Skin of body (tissue), 1 donor: ENCODE measurements at regions not wholly inside any gene's neighbourhood (a gene's known extent, or its start where the extent isn't known, plus 50 kb on each side); places are given as distances from the start of the nearest gene placed in this dataset.
"Not testable (repeated sequence)": the region's sequence is repeated elsewhere in the genome, so short reads cannot be mapped to it uniquely, and the experiment has no call there.

Experiments
- DNase-seq: peaks from one replicate; lab custom pipeline; 2025; lab: John Stamatoyannopoulos, UW

DNA sequence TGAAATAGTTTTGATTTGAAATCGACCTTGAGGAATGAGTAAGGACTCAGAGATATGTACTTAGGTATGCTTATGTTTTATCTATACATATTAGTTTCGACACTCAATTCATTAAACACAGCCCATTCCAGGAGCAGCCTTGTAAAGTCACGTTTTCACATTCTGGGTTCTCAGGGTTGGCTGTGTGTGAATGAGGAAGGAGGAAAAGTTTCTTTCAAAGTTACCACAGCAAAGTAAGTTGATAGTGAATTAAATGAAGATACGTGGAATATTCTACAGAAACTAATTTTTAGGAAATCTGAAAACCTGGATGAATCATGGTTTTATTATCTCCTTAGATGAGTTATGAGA is 133.5 kb downstream of the C3orf38 start:
- no peak for DNase-seq

DNA sequence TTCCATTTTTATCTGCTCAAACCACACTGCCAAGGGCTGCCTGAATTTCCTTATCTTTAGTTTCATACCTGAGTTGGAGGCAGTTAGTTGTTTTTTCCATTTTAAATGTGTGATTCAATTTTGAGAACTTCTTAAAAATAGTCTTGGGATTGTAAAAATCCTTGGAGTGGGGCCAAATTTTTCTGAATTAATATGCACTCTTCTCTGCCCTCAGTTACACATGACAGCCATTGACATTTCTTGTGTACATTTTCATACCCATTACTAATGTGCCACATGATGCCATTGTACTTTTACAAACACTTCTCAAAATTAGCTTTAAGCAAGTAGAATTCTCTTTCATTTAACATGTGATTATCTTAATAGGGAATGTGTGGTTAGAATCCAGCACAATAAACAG is 141.7 kb downstream of the C3orf38 start:
- no peak for DNase-seq

- no peak for DNase-seq
Observed at GRCh38 chr3:88298189-88298588, 148.4 kb downstream of the C3orf38 start.

GRCh38 chr3:88301273-88301995 is 151.7 kb downstream of the C3orf38 start:
- DNase-seq: no peak

DNA sequence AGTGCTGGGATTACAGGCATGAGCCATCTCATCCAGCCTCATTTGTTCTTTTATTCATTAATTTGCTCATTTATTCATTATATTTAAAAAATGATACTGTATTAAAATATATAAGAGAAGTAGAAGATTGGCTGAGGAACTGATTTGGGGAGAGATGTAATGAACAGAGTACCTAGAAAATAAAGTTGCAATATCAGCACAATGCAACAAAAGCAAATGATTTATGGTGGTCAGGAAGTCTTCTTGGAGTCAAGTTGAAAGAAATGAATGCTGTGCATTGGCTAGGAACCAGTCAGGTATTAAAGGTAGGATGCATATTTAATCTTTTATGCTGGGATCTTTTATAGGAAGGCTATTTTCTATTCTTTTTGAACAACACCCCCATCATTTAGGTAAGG is 152.2 kb downstream of the C3orf38 start:
- no peak for DNase-seq

DNA sequence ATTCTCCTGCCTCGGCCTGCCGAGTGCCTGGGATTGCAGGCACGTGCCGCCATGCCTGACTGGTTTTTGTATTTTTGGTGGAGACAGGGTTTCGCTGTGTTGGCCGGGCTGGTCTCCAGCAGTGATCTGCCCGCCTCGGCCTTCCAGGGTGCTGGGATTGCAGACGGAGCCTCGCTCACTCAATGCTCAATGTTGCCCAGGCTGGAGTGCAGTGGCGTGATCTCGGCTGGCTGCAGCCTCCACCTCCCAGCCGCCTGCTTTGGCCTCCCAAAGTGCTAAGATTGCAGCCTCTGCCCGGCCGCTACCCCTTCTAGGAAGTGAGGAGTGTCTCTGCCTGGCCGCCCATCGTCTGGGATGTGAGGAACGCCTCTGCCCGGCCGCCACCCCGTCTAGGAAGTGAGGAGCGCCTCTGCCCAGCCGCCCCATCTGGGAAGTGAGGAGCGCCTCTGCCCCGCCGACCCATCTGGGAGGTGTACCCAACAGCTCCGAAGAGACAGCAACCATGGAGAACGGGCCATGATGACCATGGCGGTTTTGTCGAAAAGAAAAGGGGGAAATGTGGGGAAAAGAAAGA is 153.7 kb downstream of the C3orf38 start:
- not testable (repeated sequence) for DNase-seq

GRCh38 chr3:88307666-88308065 is 157.9 kb downstream of the C3orf38 start:
- no peak for DNase-seq

DNA sequence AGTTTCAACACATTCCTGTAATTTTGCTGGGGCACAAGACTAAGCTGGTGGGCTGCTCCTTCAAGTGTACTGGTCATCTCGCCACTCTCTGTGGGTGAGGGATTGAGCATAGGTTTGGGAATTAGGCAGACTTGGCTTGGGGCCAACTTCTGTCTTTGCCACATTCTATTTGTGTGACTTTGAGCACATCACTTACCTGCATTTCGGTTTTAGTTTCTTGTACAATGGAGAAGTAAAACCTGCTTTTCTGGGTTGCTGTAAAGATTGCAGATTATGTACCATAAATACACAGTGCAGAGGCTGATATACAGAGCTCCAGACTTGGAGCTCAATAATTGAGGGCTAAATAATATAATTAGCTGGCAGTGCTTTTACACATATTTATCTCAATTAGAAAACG is 162.1 kb downstream of the C3orf38 start:
- DNase-seq: no peak

DNA sequence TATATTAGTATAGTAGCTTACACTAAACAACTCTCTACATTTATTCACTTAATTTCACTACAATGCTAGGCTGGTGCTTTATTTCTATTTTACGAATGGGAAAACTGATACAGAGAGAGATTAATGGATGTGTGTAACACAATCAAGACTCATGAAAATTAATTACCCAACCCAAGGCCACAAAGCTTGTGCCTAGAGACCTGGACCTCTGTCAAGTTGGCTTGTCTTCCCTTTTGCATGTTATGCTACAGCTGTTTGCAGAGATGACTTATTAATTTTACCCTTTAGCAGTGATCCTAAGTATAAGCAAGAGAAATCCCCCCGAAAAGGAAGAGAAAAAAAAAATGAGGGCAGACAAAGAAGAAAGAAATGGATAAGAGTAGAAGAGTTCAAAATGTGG is 162.5 kb downstream of the C3orf38 start:
- DNase-seq: no peak

DNA sequence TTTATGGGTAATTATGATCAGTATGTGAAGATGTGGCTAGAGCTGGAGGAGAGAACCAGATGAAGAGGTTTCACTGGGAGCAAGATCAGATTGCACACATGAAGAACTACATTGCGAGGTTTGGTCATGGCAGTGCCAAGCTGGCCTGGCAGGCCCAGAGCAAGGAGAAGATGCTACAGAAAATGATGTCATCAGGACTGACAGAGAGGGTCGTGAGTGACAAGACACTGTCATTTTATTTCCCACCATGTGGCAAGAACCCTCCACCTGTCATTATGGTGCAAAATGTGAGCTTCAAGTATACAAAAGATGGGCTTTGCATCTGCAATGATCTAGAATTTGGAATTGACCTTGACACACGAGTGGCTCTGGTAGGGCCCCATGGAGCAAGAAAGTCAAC is 168.3 kb downstream of the C3orf38 start:
- no peak for DNase-seq

GRCh38 chr3:88321363-88322050 is 171.7 kb downstream of the C3orf38 start:
- no peak for DNase-seq

GRCh38 chr3:88324788-88325187 is 175.0 kb downstream of the C3orf38 start:
- DNase-seq: no peak

DNA sequence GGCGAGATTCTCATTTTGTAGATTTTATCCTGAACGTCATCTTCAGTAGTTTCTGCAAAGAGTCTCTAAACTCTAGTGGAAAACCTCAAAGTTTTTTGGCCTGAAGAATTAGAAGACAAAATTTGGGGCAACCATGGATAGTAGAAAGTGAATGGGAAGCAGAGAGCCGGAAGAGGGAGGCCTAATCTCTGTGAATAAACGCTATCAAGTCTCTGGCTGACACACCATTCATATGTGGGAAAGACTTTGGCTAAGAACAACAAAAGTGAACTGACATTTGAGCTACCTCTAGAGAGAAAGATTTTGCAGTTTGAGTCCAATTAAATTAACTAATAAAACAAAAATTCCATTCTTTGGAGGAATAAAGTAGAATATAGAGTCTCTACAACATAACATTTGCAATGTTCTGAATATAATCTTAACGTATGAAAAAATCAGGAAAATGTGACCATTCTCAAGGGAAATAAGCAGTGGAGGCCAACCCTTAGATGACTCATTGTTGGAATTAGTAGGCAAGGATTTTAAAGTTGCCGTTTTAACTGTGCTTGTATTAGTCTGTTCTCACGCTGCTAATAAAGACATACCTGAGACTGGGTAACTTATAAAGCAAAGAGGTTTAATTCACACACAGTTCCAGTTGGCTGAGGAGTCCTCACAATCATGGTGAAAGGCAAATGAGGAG is 184.6 kb downstream of the C3orf38 start:
- no peak for DNase-seq

DNA sequence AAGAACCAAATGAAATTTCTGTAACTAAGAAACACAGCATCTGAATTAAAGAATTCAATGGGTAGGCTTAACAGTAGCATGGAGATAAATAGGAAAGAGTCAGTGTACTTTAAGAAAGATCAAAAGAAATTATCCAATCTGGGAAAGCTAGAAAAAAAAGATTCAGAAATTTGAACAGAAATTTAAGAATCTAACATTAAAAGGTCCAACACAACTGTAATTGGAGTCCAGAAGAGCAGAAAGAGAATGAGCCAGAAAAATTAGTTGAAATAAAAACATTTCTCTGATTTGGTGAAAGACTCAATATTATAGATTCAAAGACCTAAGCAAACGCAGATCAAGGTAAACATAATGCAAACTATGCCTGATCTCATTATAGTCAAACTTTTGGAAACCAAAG is 187.1 kb downstream of the C3orf38 start:
- no peak for DNase-seq

GRCh38 chr3:88343264-88343663 is 193.5 kb downstream of the C3orf38 start:
- DNase-seq: no peak

DNA sequence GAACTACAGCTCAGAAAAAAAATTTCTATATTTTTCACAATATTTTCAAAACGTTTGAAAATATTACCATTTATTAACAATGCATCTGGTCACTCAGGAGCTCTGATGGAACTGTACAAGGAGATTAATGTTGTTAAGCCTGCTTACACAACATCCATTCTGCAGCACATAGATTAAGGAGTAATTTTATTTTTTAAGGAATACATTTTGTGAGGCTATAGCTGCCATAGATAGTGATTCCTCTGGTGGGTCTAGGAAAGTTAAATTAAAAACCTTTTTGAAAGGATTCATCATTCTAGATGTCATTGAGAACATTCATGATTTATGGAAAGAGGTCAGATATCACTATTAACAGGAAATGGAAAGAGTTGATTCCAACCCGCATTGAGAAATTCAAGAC is 196.9 kb downstream of the C3orf38 start:
- no peak for DNase-seq

DNA sequence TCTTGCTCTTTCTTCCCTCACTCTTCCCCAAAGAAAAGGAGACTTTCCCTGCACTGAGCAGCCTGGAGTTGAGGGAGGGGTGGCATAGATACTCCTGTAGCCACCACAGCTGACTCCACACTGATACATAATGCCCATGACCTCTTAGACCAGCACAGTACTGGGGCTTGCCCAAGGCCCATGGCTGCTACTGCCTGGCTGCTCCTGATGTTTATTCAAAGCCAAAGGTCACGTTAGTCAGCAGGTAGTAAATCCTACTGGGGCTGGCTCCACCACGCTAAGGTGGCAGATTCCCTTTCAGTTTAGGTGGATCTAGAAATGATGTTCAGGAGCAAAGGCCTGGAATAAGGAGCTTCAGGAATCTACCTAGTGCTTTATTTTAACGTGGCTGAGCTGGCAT is 212.7 kb downstream of the C3orf38 start:
- no peak for DNase-seq

- no peak for DNase-seq
Observed at GRCh38 chr3:88364926-88365325, 215.2 kb downstream of the C3orf38 start.

DNA sequence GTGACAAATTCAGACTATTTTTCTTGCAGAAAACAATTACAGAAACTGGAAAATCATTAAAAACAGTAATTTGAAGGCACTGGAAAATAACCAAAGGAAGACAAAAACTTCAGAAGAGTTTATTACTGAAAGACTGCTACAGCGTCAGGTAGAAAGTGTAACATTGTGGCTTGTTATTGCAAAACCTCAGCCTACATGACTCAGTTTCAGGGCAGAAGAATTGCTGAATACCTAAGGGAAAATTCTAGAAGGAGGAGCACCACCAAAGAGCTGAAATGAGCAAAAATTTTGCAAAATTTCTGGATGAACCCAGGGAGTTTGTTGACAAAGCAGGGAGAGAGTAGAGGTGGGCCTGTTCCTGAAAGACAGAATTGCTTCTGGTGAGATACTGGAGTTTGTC is 219.6 kb downstream of the C3orf38 start:
- DNase-seq: no peak

DNA sequence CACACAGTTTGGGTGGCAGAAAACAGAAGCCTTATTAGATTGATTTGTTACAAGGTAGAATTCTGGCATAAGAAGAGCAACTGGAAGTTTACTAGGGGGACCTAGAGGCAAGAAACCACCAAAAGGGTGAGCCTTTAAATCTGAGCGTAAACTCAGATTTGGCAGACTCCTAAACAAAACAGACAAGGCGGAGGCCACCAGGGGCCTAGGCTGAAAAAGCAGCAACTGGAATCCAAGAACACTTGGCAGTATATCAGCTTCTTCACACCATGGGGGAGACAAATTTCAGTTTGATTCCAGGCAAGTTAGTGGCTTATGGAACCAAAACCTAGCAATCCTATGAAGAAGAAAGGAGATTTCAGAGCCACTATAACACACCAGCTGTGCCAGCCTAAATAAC is 220.0 kb downstream of the C3orf38 start:
- no peak for DNase-seq

DNA sequence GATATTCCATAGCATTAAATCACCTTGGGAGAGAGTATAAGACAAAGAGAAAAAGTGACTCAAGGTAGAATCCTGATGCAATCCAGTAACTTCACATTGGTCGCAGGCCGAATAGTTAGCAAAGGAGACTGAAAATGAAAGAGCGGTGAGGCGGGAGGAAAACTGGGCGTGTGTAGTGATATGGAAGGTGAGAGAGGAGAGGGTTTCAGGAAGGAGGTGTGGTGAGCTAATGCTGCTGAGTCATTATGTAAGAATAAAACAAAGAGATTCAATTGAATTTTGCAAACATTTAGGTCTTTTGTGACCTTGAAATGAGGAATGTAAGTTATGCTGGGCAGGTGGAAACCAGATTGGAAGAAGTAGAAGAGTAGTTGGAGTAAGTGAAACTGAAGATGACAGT is 235.3 kb downstream of the C3orf38 start:
- no peak for DNase-seq

DNA sequence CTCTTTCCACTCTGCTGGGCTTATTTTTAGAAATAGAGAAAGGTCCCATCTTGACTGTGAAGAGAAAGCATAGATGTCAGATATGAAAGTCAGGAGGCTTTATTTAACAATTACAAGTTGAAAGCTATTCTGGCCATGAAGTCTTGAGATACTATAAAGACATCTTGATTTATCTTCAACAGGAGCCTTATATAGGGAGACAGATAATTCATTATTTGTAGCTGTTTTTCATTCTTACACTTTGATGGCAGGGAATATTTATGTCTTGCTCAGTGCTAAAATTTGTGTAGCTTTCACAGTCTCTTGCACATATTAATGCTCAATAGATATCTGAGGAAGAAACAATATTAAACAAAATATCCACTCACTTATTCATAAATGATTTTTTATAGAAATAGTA is 248.8 kb downstream of the C3orf38 start:
- no peak for DNase-seq

DNA sequence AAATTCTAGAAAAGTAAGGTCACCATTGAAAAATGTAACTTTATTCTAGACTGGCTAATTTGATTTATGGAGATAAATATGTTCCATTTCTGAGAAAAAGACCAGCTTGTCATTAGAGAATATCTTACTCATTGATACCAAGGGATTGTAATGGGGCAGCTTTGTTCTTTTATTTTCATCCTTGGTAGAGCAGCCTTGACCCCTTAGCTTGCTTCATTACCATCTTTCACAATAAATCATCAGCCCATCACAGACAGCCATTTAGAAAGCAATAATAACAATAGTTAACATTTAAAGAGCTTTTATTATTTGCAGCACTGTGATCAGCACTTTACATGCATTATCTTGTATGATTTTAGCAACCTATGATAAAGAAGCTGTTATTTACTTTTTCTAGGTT is 253.6 kb downstream of the C3orf38 start:
- DNase-seq: no peak
